SK-N-SH (cell line): ENCODE measurements at regions not wholly inside any gene's neighbourhood (a gene's known extent, or its start where the extent isn't known, plus 50 kb on each side); places are given as distances from the start of the nearest gene placed in this dataset.

ENCODE experiments used
- CTCF ChIA-PET: fragments of 300-600, 350-600 bp; formaldehyde crosslinking; extraction: SDS; loops from one replicate; lab custom pipeline; 2021; lab: Yijun Ruan, JAX
- POLR2A ChIA-PET: fragments of 350-600 bp; sonication (Branson Sonifier 250); formaldehyde crosslinking; extraction: SDS; loops from one replicate; lab custom pipeline; 2020; ENCODE audit warnings: antibody characterized with exemption, inconsistent platforms; lab: Yijun Ruan, JAX
- DNase-seq: peaks from one replicate; pipeline ENCODE4 v3.0.0; 2012
- H2AFZ ChIP-seq: fragments of 200-600 bp; sonication (generic); 2 replicates; pipeline ENCODE4 v1.8.1; 2016; ENCODE audit warnings: antibody characterized with exemption, mild to moderate bottlenecking, low read depth
- H3F3A ChIP-seq: fragments of 200-600 bp; sonication (generic); replicated peaks from 2 replicates; pipeline ENCODE3; 2016; ENCODE audit warnings: antibody characterized with exemption, mild to moderate bottlenecking; ENCODE audit not compliant: insufficient read depth
- H3K27ac ChIP-seq, 2 experiments: fragments of 200-500 bp in 1 of 2; fragments of 200-600 bp in 1 of 2; sonication (Bioruptor generic) in 1 of 2; sonication (generic), shearing (Covaris generic) in 1 of 2; 2 replicates each; pipeline versions ENCODE4 v1.5.1 to v1.6.1; 2014 to 2016; ENCODE audit warnings: low read depth in 2 of 2, inconsistent platforms in 1 of 2, low read length in 1 of 2, mild to moderate bottlenecking in 1 of 2, mixed read lengths in 1 of 2
- H3K27me3 ChIP-seq: fragments of 200-600 bp; sonication (generic), shearing (Covaris generic); 2 replicates; pipeline ENCODE4 v1.6.1; 2016; ENCODE audit warnings: mixed run types; ENCODE audit not compliant: insufficient read depth
- H3K36me3 ChIP-seq, 2 experiments: fragments of 200-500 bp in 1 of 2; fragments of 200-600 bp in 1 of 2; sonication (Bioruptor generic) in 1 of 2; sonication (generic) in 1 of 2; replicated peaks in 1 of 2; 2 replicates each; pipeline versions ENCODE3 to v1.5.1; 2014 to 2016; ENCODE audit warnings: low read length in 1 of 2, mild to moderate bottlenecking in 1 of 2; ENCODE audit not compliant: insufficient read depth in 2 of 2, control insufficient read depth in 1 of 2
- H3K4me1 ChIP-seq, 2 experiments: fragments of 200-500 bp in 1 of 2; fragments of 200-600 bp in 1 of 2; sonication (Bioruptor generic) in 1 of 2; sonication (generic), shearing (Covaris generic) in 1 of 2; 2 replicates each; pipeline versions ENCODE4 v1.5.1 to v1.6.1; 2014 to 2016; ENCODE audit warnings: low read depth in 1 of 2, low read length in 1 of 2, mixed run types in 1 of 2; ENCODE audit not compliant: insufficient read depth in 2 of 2, control insufficient read depth in 1 of 2
- H3K4me2 ChIP-seq: fragments of 200-600 bp; sonication (generic), shearing (Covaris generic); 2 replicates; pipeline ENCODE4 v1.6.1; 2017; ENCODE audit warnings: mixed run types
- H3K4me3 ChIP-seq, 2 experiments: fragments of 200-500 bp in 1 of 2; fragments of 200-600 bp in 1 of 2; sonication (Bioruptor generic) in 1 of 2; sonication (generic), shearing (Covaris generic) in 1 of 2; 2 replicates each; pipeline versions ENCODE4 v1.5.1 to v1.8.1; 2014 to 2016; ENCODE audit warnings: low read depth in 2 of 2, inconsistent platforms in 1 of 2, low read length in 1 of 2, mild to moderate bottlenecking in 1 of 2, mixed read lengths in 1 of 2, moderate library complexity in 1 of 2
- H3K79me2 ChIP-seq: fragments of 200-600 bp; sonication (generic); 2 replicates; pipeline ENCODE4 v1.8.1; 2017; ENCODE audit warnings: mild to moderate bottlenecking; ENCODE audit not compliant: insufficient read depth
- H3K9ac ChIP-seq: fragments of 200-600 bp; sonication (generic); 2 replicates; pipeline ENCODE4 v1.6.1; 2017; ENCODE audit warnings: mixed run types
- H3K9me2 ChIP-seq: fragments of 200-600 bp; sonication (generic); 2 replicates; pipeline ENCODE4 v1.6.1; 2017; ENCODE audit warnings: mixed run types
- H3K9me3 ChIP-seq: fragments of 200-600 bp; sonication (generic); 2 replicates; pipeline ENCODE4 v1.6.1; 2017; ENCODE audit warnings: mixed run types, mild to moderate bottlenecking, moderate library complexity
- H4K20me1 ChIP-seq: fragments of 200-600 bp; sonication (generic); 2 replicates; pipeline ENCODE4 v1.6.1; 2017; ENCODE audit warnings: mild to moderate bottlenecking, mixed run types; ENCODE audit not compliant: insufficient read depth
- ELF1 ChIP-seq: IDR thresholded peaks from 2 replicates; pipeline ENCODE4 v1.4.0; 2012
- EP300 ChIP-seq, 2 experiments: IDR thresholded peaks; 2 replicates each; pipeline versions ENCODE4 v1.4.0 to v1.6.1; 2012; ENCODE audit warnings: borderline replicate concordance in 1 of 2, low read depth in 1 of 2, low read length in 1 of 2
- FOXJ3 ChIP-seq: sonication (generic); formaldehyde crosslinking; IDR thresholded peaks from 2 replicates; pipeline ENCODE4 v1.5.1; 2020; ENCODE audit warnings: mild to moderate bottlenecking, missing genetic modification reagents
- FOXM1 ChIP-seq: IDR thresholded peaks from 2 replicates; pipeline ENCODE4 v1.4.0; 2012; ENCODE audit warnings: low read depth, mild to moderate bottlenecking
- GABPA ChIP-seq: IDR thresholded peaks from 2 replicates; pipeline ENCODE4 v1.4.0; 2012; ENCODE audit warnings: low read depth, mild to moderate bottlenecking
- JUND ChIP-seq: IDR thresholded peaks from 2 replicates; pipeline ENCODE4 v1.4.0; 2012
- MEF2A ChIP-seq: IDR thresholded peaks from 2 replicates; pipeline ENCODE4 v1.4.0; 2012; ENCODE audit warnings: low read depth, borderline replicate concordance
- POLR2AphosphoS5 ChIP-seq: IDR thresholded peaks from 2 replicates; pipeline ENCODE4 v1.6.1; 2012; ENCODE audit warnings: low read depth, low read length
- RAD21 ChIP-seq: IDR thresholded peaks from 2 replicates; pipeline ENCODE4 v1.6.1; 2012; ENCODE audit warnings: mild to moderate bottlenecking, low read length
- TCF12 ChIP-seq: IDR thresholded peaks from 2 replicates; pipeline ENCODE4 v1.4.0; 2012
- YY1 ChIP-seq: IDR thresholded peaks from 2 replicates; pipeline ENCODE4 v1.4.0; 2012; ENCODE audit warnings: low read depth, mild to moderate bottlenecking
- WGBS: methylation state at CpG from one replicate; pipeline ENCODE4 v1.1.6; 2017; ENCODE audit warnings: low lambda C conversion rate; 5-methylcytosine and 5-hydroxymethylcytosine counted together
- TF ChIP-seq, protein P1 (sequence below): IDR thresholded peaks from 2 replicates; pipeline ENCODE4 v1.4.0; 2012; ENCODE audit warnings: low read depth, borderline replicate concordance
- TF ChIP-seq, protein P2 (sequence below): IDR thresholded peaks from 2 replicates; pipeline ENCODE4 v1.4.0; 2012; ENCODE audit warnings: low read depth, borderline replicate concordance
- TF ChIP-seq, protein P3 (sequence below): IDR thresholded peaks from 2 replicates; pipeline ENCODE4 v1.6.1; 2012; ENCODE audit warnings: mild to moderate bottlenecking, low read depth, low read length, moderate library complexity

DNA sequence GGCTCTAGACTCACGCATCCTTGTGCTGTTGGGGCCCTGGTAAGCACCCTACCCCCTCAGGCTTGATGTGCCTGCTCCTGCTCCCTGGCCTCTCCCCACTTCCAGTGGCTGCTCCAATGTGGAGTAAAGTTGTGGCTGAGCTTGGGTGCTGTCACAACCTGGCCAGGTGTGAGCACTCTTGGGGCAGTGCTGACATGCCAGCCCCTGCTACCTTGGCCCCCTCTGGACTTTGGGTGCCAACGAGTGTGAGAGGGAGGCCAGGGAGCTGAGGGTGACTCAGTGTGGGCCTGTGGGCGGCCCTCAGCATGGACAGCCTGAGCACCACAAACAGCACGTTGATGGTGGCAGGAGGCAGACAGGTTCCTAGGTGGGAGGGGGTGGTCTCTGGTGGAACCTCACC is 870.2 kb upstream of the C9orf72 start (continued):
- TF ChIP-seq YY1 = no peak
- no peak for TF ChIP-seq ELF1
- TF ChIP-seq, protein P1, sequence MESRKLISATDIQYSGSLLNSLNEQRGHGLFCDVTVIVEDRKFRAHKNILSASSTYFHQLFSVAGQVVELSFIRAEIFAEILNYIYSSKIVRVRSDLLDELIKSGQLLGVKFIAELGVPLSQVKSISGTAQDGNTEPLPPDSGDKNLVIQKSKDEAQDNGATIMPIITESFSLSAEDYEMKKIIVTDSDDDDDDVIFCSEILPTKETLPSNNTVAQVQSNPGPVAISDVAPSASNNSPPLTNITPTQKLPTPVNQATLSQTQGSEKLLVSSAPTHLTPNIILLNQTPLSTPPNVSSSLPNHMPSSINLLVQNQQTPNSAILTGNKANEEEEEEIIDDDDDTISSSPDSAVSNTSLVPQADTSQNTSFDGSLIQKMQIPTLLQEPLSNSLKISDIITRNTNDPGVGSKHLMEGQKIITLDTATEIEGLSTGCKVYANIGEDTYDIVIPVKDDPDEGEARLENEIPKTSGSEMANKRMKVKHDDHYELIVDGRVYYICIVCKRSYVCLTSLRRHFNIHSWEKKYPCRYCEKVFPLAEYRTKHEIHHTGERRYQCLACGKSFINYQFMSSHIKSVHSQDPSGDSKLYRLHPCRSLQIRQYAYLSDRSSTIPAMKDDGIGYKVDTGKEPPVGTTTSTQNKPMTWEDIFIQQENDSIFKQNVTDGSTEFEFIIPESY = no peak

DNA sequence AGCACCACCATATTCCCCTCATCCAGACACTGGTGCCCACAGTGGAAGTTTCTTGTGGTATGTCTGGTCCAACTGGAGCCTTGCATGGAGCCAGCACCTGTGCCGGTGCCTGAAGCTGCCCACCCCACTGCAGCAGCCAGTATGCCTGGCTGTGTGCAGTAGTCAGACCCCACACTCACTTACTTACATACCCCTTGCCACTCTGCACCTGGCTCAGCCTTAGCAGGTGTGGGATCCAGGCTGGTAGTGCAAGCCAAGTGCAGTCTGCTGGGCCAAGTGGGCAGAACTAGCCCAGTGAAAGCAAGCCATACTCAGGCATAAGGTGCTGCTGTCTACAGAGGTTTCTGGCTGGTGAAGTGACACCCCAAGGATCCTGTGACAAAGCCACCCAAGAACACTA is 871.4 kb upstream of the C9orf72 start:
- Histone ChIP-seq H3K4me2 (no peak overlapping the region), H3K36me3 (no peaks in the 10 kb centered on the region), H3K27me3 (no peaks in the 10 kb centered on the region), H4K20me1 (no peaks in the 10 kb centered on the region), H2AFZ (no peak overlapping the region), H3K79me2 (no peaks in the 10 kb centered on the region), H3K9me2 (no peaks in the 10 kb centered on the region), H3K9ac (no peak overlapping the region), H3K4me1 (no peaks in the 10 kb centered on the region), H3F3A (no peaks in the 10 kb centered on the region), H3K4me3 (no peak overlapping the region; a peak in 1 of 4 replicates), H3K9me3 (no peaks in the 10 kb centered on the region), H3K27ac (no peak overlapping the region)
- TF ChIP-seq GABPA (no peak), RAD21 (no peak), POLR2AphosphoS5 (no peak), FOXM1 (no peak), FOXJ3 (CRISPR knock-in tag) (no peak), TCF12 (no peak), JUND (no peak), MEF2A (no peak), EP300 (IDR thresholded peaks at IDR 0.05; ENCODE audit: borderline replicate concordance in 1 of 2, low read depth in 1 of 2, low read length in 1 of 2) (no peak), YY1 (no peak)
- TF ChIP-seq, protein P2, sequence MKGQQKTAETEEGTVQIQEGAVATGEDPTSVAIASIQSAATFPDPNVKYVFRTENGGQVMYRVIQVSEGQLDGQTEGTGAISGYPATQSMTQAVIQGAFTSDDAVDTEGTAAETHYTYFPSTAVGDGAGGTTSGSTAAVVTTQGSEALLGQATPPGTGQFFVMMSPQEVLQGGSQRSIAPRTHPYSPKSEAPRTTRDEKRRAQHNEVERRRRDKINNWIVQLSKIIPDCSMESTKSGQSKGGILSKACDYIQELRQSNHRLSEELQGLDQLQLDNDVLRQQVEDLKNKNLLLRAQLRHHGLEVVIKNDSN = no peak
- TF ChIP-seq, protein P3, sequence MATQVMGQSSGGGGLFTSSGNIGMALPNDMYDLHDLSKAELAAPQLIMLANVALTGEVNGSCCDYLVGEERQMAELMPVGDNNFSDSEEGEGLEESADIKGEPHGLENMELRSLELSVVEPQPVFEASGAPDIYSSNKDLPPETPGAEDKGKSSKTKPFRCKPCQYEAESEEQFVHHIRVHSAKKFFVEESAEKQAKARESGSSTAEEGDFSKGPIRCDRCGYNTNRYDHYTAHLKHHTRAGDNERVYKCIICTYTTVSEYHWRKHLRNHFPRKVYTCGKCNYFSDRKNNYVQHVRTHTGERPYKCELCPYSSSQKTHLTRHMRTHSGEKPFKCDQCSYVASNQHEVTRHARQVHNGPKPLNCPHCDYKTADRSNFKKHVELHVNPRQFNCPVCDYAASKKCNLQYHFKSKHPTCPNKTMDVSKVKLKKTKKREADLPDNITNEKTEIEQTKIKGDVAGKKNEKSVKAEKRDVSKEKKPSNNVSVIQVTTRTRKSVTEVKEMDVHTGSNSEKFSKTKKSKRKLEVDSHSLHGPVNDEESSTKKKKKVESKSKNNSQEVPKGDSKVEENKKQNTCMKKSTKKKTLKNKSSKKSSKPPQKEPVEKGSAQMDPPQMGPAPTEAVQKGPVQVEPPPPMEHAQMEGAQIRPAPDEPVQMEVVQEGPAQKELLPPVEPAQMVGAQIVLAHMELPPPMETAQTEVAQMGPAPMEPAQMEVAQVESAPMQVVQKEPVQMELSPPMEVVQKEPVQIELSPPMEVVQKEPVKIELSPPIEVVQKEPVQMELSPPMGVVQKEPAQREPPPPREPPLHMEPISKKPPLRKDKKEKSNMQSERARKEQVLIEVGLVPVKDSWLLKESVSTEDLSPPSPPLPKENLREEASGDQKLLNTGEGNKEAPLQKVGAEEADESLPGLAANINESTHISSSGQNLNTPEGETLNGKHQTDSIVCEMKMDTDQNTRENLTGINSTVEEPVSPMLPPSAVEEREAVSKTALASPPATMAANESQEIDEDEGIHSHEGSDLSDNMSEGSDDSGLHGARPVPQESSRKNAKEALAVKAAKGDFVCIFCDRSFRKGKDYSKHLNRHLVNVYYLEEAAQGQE = no peak
- DNase-seq = no peak
- CTCF ChIA-PET = no interaction called here
- POLR2A ChIA-PET = no interaction called here
- WGBS = no CpG with 5 or more reads among the region's 1 CpG
